ENCODE measurements at regions not wholly inside any gene's neighbourhood (a gene's known extent, or its start where the extent isn't known, plus 50 kb on each side); places are given as distances from the start of the nearest gene placed in this dataset.

- no peak for TF ChIP-seq CTCF (IDR thresholded peaks at IDR 0.05)
- no peak for TF ChIP-seq POLR2A (IDR thresholded peaks at IDR 0.05)
These were observed 388.2 kb upstream of the NDST4 start for GRCh38 chr4:115501656-115502055.

All from heart left ventricle (tissue), 13 donors.